Hepatocyte (in vitro differentiated cells): ENCODE measurements at regions not wholly inside any gene's neighbourhood (a gene's known extent, or its start where the extent isn't known, plus 50 kb on each side); places are given as distances from the start of the nearest gene placed in this dataset.

ENCODE experiments used
- EZH2 ChIP-seq: fragments of 200-600 bp; sonication (generic); IDR thresholded peaks from 2 replicates; pipeline ENCODE4 v1.6.1; 2016; ENCODE audit warnings: antibody characterized with exemption, mild to moderate bottlenecking, borderline replicate concordance
- EZH2phosphoT487 ChIP-seq: fragments of 200-600 bp; sonication (generic); IDR thresholded peaks from one replicate; pipeline ENCODE4 v1.6.1; 2018; ENCODE audit warnings: antibody characterized with exemption, mild to moderate bottlenecking, low read depth, moderate library complexity; ENCODE audit not compliant: unreplicated experiment, severe bottlenecking
- TF ChIP-seq, protein P1 (sequence below): fragments of 200-600 bp; sonication (generic); IDR thresholded peaks from 2 replicates; pipeline ENCODE4 v1.5.1; 2016; ENCODE audit warnings: antibody characterized with exemption, mild to moderate bottlenecking; ENCODE audit not compliant: poor library complexity

DNA sequence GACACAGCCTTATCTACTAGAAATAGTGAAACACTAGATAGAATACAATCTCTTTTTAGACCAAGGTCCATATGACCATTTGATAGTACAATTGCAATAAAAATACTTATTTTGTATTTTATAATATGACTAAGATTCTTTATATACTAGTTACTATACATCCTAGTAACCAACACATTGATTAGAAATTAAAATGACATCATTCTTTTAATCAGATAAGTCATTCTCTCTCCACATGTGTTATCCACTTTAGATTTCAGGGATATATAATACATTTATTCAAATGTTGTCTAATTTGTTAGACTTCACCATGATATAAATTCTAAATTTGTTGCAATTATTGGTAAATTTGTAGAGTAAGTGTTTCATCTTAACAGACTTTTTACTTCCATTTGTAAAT is 276.2 kb upstream of the DPH6 start:
- TF ChIP-seq EZH2, result no peak
- TF ChIP-seq, protein P1, sequence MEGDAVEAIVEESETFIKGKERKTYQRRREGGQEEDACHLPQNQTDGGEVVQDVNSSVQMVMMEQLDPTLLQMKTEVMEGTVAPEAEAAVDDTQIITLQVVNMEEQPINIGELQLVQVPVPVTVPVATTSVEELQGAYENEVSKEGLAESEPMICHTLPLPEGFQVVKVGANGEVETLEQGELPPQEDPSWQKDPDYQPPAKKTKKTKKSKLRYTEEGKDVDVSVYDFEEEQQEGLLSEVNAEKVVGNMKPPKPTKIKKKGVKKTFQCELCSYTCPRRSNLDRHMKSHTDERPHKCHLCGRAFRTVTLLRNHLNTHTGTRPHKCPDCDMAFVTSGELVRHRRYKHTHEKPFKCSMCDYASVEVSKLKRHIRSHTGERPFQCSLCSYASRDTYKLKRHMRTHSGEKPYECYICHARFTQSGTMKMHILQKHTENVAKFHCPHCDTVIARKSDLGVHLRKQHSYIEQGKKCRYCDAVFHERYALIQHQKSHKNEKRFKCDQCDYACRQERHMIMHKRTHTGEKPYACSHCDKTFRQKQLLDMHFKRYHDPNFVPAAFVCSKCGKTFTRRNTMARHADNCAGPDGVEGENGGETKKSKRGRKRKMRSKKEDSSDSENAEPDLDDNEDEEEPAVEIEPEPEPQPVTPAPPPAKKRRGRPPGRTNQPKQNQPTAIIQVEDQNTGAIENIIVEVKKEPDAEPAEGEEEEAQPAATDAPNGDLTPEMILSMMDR, result no peak
- no peak for TF ChIP-seq EZH2phosphoT487
